HG02970 (cell line): ENCODE measurements at regions not wholly inside any gene's neighbourhood (a gene's known extent, or its start where the extent isn't known, plus 50 kb on each side); places are given as distances from the start of the nearest gene placed in this dataset.
"Not testable (repeated sequence)": the region's sequence is repeated elsewhere in the genome, so short reads cannot be mapped to it uniquely, and the experiment has no call there.

Experiments used
- ATAC-seq: cut with Tn5 transposase; IDR thresholded peaks from one replicate; pipeline ENCODE4 v1.9.1; 2021; ENCODE audit warnings: mild to moderate bottlenecking, moderate library complexity, moderate number of reproducible peaks; ENCODE audit not compliant: unreplicated experiment, low FRiP score

DNA sequence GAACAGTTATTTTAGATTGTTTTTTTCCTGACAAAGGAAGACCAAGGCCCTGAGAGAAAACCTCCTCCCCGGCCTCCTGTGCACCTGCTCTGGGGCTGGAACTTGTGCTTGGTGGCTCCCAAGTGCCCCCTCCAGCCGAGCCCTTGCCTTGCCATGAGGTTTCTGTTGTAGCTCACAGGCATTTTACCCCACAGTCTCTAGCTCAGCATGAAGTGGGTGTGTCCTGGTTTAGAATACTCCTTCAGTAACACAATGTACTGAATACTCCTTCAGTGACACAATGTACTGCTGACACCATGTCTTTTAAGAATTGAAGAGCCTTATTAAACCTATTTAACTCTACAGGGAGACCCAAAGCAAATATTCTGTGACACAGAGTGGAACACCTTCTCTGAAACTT lies 116.1 kb downstream of the OR4M2 start:
- ATAC-seq, result not testable (repeated sequence)

GRCh38 chr15:22200417-22200816 lies 120.1 kb downstream of the OR4M2 start:
- not testable (repeated sequence) for ATAC-seq

DNA sequence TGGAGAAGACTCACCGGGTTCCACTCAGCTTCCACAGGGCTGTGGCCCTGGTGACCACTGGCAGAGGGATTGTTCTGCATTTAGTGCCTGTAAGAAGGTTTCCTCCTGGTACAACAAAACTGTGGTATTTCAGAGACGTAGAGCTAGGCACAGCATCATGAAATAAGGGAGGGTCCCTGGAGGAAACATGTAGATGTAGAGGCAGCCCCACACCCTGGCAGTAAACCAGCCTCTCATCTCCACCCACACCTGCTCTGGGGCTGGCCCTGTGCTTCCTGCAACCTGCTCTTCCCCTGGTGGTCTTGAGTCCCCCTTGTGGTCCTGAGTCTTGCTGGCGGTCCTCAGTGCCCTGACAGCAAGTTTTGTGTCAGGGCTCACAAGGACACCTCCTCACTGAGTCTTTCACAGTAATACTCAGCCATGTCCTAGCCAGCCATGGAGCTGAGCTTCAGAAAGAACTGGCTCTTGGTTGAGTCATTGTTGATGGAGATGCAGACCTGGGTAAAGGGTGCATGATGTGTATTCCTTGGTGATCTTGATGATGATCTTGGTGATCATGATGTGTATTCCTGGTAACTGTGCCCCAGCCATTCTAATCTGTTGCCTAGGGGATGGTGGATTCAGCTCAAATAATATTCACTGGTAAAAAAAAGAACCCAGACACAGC lies 121.8 kb downstream of the OR4M2 start:
- not testable (repeated sequence) for ATAC-seq

- ATAC-seq, result not testable (repeated sequence)
Measured at GRCh38 chr15:22203208-22203607, 122.9 kb downstream of the OR4M2 start.

DNA sequence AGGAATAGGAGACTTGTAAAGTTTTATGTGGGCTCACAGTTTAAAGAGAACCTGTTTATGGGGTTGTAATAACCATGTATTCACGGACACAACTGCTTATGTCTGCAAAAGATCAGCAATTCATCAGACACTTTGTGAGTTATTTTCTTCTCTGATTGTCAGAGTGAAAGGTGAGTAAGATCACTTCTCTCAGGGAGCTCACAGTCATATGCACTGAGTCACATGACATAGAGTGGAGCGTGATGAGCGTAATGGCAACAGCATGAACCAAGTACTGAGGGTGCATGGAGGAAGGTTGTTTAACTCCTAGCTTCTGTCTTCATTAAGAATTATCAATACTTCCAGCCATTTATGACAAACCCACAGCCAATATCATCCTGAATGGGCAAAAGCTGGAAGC lies 128.8 kb downstream of the OR4M2 start:
- not testable (repeated sequence) for ATAC-seq

DNA sequence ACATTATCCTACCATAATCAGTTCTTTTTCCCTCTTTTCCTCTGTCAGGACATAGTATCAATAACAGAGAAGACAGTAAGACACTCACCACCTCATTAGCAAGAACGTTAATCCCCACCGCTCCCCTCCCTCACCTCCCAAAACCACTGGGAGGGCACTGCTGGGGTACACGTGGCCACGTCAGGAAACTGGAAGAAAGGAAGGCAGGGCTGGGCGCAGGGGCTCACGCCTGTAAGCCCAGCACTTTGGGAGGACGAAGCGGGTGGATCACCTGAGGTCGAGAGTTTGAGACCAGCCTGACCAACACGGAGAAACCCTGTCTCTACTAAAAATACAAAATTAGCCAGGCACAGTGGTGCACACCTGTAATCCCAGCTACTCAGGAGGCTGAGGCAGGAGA lies 142.3 kb downstream of the OR4M2 start:
- ATAC-seq, result not testable (repeated sequence)

DNA sequence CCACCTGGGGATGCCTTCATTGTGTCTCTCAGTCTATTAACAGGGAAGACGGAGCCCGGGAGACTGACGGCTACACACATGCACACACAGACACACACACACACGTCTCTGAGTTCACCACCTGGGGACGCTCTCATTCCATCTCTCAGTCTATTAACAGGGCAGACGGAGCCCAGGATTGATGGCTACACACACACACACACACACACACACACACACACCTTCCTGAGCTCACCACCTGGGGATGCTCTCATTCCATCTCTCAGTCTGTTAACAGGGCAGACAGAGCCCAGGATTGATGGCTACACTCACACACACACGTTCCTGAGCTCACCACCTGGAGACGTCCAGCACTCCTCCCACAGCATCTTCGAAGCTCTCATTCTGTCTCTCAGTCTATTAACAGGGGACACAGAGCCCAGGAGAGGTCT lies 143.9 kb downstream of the OR4M2 start:
- ATAC-seq, result no peak

GRCh38 chr15:22224961-22225360 lies 144.6 kb downstream of the OR4M2 start:
- not testable (repeated sequence) for ATAC-seq

DNA sequence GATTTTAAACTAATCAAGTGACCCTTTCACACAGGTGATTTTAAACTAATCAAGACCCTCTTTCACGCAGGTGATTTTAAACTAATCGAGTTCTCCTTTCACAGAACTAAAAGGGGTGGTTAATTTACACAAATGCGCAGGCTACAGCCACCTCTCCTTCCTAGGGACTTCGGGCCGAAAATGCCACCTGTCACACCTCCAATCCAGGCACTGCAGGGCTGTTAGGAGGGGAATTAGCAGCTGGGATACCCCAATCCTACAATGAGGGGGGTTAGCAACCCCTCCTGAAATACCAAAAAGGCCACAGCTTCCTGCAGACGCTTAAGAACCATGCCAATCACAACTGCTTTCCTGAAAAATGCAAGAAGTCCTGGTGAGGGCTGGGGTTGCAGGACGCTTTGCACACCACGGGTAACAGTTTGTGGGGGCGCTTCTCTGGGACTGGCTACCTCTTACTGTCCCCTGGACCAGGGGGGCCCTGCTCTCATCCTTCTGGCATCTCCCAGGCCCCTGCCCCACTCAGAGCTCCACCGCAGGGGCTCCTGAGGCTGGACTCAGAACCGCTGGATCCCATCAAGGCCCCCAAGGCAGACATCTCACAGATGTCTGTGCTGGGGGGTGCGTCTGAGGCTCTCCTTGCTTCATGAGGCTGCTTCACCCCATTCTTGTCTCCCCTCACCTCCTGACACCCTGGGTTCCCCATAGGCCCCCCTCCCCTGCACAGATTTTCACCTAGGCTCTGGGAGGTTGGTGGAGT lies 145.9 kb downstream of the OR4M2 start:
- no peak for ATAC-seq

DNA sequence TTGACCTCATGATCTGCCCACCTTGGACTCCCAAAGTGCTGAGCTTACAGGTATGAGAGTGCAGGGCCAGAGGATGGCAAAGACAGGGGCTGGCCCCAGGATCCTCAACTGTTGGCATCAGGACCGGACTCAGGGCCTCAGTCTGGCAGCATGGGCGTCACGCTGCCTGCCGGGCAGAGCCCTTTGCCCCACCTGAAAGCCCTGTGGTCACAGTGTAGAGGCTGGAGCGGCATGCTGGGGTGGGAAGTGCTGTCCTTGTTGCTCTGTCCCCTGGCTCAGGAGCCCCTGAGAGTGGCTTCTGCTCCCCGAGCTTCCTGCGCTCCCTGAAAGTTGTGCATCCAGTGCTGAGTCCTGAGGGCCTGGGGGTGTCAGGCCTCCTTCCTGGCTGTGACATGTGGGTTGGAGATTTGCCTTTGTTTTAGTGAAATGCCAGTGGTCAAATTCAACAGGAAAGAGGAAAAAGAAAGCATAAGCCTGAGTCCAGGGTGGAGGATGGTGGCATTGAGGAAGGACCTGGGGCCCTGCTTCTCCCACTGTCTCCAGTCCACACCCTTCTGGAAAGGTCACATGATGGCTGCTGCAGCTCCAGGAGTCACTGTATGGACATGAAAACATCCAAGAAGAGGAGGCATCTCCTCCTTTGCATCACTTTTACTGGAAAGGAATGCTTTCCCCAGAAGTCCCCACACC lies 147.2 kb downstream of the OR4M2 start:
- ATAC-seq, result no peak

DNA sequence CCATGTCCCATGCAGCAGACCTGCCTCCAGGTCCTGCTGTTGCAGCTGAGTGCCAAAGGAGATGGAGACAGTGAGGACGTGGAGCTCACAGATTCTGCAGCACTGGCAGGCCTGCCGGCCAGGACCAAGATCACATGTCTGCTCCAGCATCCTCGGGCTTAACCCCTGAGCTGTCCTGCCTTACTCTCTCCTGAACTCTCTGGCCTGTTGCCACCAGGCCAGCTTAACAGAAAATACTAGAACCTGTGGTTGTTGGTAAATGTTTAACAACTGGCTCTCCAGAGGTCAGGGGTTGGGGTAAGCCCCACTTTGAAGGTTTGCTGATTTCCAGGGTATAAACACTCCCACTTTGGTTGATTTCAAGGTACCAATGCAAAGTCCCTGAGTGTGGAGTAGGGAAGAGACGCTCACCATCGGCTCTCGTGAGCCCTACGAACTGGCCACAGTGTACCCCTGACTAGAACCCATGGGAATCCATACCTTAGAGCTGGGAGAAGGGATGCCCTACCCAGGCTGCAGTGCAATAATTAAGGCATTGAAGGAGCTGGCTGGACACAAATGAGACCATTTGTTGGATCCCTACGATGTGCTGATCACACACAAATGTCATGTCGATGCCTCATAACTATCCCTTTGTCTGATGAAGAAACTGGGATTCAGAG lies 147.9 kb downstream of the OR4M2 start:
- ATAC-seq, result no peak

- no peak for ATAC-seq
Measured at GRCh38 chr15:22229990-22230819, 149.9 kb downstream of the OR4M2 start.

GRCh38 chr15:22231603-22232002 lies 151.3 kb downstream of the OR4M2 start:
- ATAC-seq, result no peak

DNA sequence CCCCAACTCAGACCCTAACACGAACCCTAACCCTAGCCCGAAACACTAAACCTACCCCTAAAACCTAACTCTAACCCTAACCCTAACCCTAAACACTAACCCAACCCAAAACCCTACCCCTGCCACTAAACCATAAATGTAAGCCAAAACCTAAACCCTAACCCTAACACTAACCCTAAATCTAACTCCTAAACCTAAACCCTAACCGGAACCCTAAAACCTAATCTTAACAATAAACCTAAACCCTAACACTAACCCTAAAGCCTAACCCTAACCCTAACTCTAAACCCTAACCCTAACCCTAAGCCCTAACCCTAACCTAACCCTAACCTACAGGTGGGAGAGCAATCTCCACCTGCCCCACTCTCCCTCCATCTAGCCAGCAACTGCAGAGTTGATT lies 152.3 kb downstream of the OR4M2 start:
- ATAC-seq, result no peak

DNA sequence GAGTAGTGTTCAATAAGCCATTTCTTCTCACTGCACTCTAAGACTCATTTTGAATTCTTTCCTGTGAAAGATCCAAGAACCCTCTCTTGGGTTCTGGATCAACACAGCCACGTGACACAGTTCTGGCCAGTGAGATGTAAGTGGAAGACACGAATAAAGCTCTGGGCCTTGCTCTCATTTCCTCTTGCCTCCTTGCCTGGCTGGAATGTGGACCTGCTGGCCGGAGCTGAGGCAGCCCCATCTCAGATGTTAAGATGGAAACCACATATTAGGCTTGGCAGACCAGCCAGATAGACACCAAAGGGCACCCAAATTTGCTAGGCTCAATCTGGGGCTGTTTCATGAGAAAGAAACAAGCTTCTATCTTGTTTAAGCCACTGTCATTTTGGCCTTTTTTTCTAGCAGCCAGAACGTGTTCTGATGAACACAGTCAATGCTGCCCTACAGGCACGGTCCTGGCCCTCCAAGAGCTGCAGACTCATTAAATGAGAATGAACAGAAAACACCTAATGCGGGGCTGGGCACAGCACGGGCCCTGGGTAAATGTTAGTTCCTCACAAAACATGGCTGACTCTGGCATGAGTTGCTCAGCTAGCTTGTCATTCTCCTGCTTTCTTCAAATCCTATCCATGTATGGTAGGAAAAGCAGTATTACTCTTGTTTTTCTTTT lies 155.1 kb downstream of the OR4M2 start:
- not testable (repeated sequence) for ATAC-seq

DNA sequence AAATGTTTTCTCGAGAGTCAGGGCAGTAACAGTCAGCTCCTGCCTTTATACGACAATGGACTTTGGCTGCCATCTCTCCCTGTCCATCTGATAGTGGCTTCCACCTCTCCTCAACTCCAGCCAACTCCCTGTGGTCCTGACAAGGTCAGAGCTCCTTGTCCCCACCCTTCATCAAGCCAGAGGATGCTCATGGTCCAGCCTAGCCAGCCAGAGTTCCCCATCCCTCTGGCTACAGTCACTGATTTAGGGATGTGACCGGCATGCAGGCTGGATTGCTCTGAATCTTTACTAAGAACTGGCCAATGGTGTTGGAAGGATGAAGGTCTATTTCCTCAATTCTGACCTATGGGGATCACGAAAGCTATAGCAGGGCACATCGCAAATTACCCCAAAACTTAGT lies 156.1 kb downstream of the OR4M2 start:
- ATAC-seq, result no peak

GRCh38 chr15:22237891-22238275 lies 157.6 kb downstream of the OR4M2 start:
- ATAC-seq, result no peak

- ATAC-seq, result not testable (repeated sequence)
Measured at GRCh38 chr15:22238276-22238958, 158.1 kb downstream of the OR4M2 start.
